Transverse colon (tissue), 4 donors: ENCODE measurements at regions not wholly inside any gene's neighbourhood (a gene's known extent, or its start where the extent isn't known, plus 50 kb on each side); places are given as distances from the start of the nearest gene placed in this dataset.

Experiments
- DNase-seq: peaks from one replicate; pipeline ENCODE4 v3.0.0-alpha.2; 2019
- H3K27ac ChIP-seq, 4 donors: fragments of 200-600 bp; sonication (generic); 2 replicates each; pipeline ENCODE4 v1.5.1; 2016 to 2018; ENCODE audit warnings: inconsistent platforms in 4 of 4
- H3K27me3 ChIP-seq: fragments of 200-600 bp; sonication (generic); 2 replicates; pipeline ENCODE4 v1.5.1; 2017; ENCODE audit warnings: inconsistent platforms
- H3K36me3 ChIP-seq, 4 donors: fragments of 200-600 bp; sonication (generic); 2 replicates each; pipeline ENCODE4 v1.5.1; 2017 to 2019; ENCODE audit warnings: inconsistent platforms in 4 of 4
- H3K4me1 ChIP-seq, 4 donors: fragments of 200-600 bp; sonication (generic); 2 replicates each; pipeline ENCODE4 v1.5.1; 2017 to 2020; ENCODE audit warnings: inconsistent platforms in 4 of 4
- H3K4me3 ChIP-seq, 4 donors: fragments of 200-600 bp; sonication (generic); 1 replicate in 1 of 4; 2 replicates in 3 of 4; pipeline versions ENCODE4 v1.5.1 to v1.6.1; 2017 to 2019; ENCODE audit warnings: inconsistent platforms in 4 of 4
- H3K9me3 ChIP-seq, 2 donors: fragments of 200-600 bp; sonication (generic); 2 replicates each; pipeline ENCODE4 v1.5.1; 2017 to 2019; ENCODE audit warnings: inconsistent platforms in 2 of 2
- EP300 ChIP-seq: sonication (generic); formaldehyde crosslinking; IDR thresholded peaks from one replicate; pipeline ENCODE4 v1.6.1; 2017; ENCODE audit warnings: antibody characterized with exemption, low read depth
- POLR2A ChIP-seq: fragments of 450-650 bp; IDR thresholded peaks from one replicate; pipeline ENCODE4 v1.6.1; 2016; ENCODE audit warnings: antibody characterized with exemption, mild to moderate bottlenecking, moderate library complexity
- POLR2AphosphoS5 ChIP-seq, 3 donors: sonication (generic); formaldehyde crosslinking; IDR thresholded peaks; one replicate each; pipeline ENCODE4 v1.6.1; 2016; ENCODE audit warnings: antibody characterized with exemption in 3 of 3
- WGBS, 2 donors: methylation state at CpG; one replicate each; pipeline ENCODE4 v1.1.5; 2018; ENCODE audit warnings: low coverage in 1 of 2; 5-methylcytosine and 5-hydroxymethylcytosine counted together
- in situ Hi-C, 4 donors: fragments of 200-750 bp; cut with MboI; loops; one replicate each; pipeline versions ENCODE4 v1.15.0 to v1.15.1; 2017; ENCODE audit warnings: low sequenced_read_pairs in 3 of 4, low pct_ligation_motif_present in 1 of 4, low pct_unique_long_range_greater_than_20kb in 1 of 4
- intact Hi-C: fragments of 100-400 bp; cut with DNase I; formaldehyde crosslinking; loops from one replicate; pipeline ENCODE4 v1.15.1; 2023; ENCODE audit warnings: low total_unique reads
- TF ChIP-seq, protein P1 (sequence below), 5 experiments: fragments of 200-600 bp in 3 of 5; fragments of 450-650 bp in 2 of 5; sonication (generic) in 3 of 5; IDR thresholded peaks; 1 replicate in 2 of 5; 2 replicates in 3 of 5; pipeline ENCODE4 v1.5.1; 2016 to 2017; ENCODE audit warnings: antibody characterized with exemption in 5 of 5, inconsistent platforms in 3 of 5, mild to moderate bottlenecking in 2 of 5, moderate library complexity in 1 of 5

- Histone ChIP-seq H3K4me1 (no peaks in the 10 kb centered on the region), H3K9me3 (no peaks in the 10 kb centered on the region), H3K27me3 (no peaks in the 10 kb centered on the region), H3K4me3 (no peak overlapping the region), H3K27ac (no peak overlapping the region), H3K36me3 (no peaks in the 10 kb centered on the region)
- intact Hi-C loops, result no loop called here
- 85 to 88% methylated on average over 4 to 5 of the region's 5 CpGs for WGBS, 2 donors
- in situ Hi-C loops, result no loop called here
- no peak for DNase-seq
- TF ChIP-seq POLR2A (no peak), EP300 (no peak), POLR2AphosphoS5 (IDR thresholded peaks at IDR 0.05) (no peak)
- TF ChIP-seq, protein P1, sequence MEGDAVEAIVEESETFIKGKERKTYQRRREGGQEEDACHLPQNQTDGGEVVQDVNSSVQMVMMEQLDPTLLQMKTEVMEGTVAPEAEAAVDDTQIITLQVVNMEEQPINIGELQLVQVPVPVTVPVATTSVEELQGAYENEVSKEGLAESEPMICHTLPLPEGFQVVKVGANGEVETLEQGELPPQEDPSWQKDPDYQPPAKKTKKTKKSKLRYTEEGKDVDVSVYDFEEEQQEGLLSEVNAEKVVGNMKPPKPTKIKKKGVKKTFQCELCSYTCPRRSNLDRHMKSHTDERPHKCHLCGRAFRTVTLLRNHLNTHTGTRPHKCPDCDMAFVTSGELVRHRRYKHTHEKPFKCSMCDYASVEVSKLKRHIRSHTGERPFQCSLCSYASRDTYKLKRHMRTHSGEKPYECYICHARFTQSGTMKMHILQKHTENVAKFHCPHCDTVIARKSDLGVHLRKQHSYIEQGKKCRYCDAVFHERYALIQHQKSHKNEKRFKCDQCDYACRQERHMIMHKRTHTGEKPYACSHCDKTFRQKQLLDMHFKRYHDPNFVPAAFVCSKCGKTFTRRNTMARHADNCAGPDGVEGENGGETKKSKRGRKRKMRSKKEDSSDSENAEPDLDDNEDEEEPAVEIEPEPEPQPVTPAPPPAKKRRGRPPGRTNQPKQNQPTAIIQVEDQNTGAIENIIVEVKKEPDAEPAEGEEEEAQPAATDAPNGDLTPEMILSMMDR (IDR thresholded peaks at IDR 0.05), result no peak
These were observed 301.0 kb upstream of the SOX14 start for GRCh38 chr3:137463131-137463530.

DNA sequence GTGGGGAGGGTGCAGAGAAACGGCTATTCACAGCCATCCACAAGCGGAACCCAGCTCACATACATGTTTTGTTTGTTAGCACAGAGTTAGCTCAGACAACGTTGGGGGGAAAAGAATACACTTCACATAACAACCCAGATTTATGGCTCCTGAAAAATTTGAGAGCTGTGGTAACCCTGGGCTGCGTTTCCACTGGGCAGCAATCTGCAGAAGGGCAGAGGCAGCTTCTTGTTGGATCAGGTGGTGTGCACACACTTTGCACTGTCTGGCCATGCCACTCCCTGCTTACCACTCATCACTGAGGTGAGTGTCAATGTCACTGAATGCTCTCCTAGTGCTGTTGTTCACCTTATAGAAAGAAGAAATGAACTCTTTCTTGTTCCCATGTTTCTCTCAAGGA lies 299.8 kb upstream of the SOX14 start:
- Histone ChIP-seq H3K27me3 (no peaks in the 10 kb centered on the region), H3K4me3 (no peak overlapping the region), H3K4me1 (no peaks in the 10 kb centered on the region), H3K9me3 (no peaks in the 10 kb centered on the region), H3K36me3 (no peaks in the 10 kb centered on the region), H3K27ac (no peak overlapping the region)
- intact Hi-C loops (no loop called here), in situ Hi-C loops (no loop called here)
- 18 to 36% methylated on average over 2 to 4 of the region's 4 CpGs for WGBS, 2 donors
- TF ChIP-seq, protein P1 (IDR thresholded peaks at IDR 0.05), result no peak
- TF ChIP-seq POLR2AphosphoS5 (IDR thresholded peaks at IDR 0.05), result no peak
- no peak for TF ChIP-seq EP300
- no peak for TF ChIP-seq POLR2A
- no peak for DNase-seq

DNA sequence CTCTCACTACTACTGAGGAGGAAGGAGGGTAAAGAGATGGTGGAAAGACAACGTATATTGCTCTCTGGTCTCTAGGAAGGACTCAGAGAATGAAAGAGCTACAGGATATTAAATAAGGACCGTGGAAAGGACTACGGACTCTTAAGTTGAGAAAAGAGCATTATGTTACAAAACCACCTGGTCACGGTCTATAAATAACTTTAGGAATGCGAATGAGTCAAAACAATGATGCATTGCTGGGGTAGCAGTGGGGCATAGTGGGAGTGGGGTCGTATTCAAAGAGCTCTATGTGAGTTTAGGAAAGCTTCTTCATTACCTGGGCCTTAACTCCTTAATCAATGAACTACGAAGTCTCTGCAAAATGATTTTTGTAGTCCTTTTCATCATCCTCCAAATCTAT lies 295.7 kb upstream of the SOX14 start:
- no peak overlapping the region for H3K27ac ChIP-seq
- TF ChIP-seq POLR2AphosphoS5 (IDR thresholded peaks at IDR 0.05) (no peak), EP300 (no peak)
- WGBS, 2 donors, result 44 to 57% methylated on average over 5 to 7 of the region's 7 CpGs
- no peaks in the 10 kb centered on the region for H3K9me3 ChIP-seq
- H3K4me1 ChIP-seq, result no peaks in the 10 kb centered on the region
- H3K4me3 ChIP-seq, result no peak overlapping the region
- DNase-seq, result no peak
- H3K27me3 ChIP-seq, result no peaks in the 10 kb centered on the region
- no peaks in the 10 kb centered on the region for H3K36me3 ChIP-seq
- intact Hi-C loops (no loop called here), in situ Hi-C loops (no loop called here)

DNA sequence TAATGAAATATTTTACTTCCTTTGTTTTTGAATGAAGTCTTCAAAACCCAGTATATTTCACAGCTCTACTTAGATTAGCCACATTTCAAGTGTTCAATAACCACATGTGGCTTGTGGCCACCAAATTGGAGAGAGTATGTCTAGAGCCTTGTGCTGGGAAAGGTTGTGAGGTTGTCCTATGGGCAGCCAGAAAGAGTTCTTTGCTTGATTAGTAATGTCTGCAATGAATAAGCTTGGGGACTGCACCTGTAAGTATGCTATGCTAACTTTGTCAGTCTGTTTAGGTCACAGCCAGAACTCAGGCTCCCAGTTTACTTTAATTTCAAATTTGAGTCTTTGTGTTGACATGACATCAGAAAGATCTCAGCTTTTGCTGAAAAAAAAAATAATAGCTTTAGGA lies 294.9 kb upstream of the SOX14 start:
- intact Hi-C loops (no loop called here), in situ Hi-C loops (no loop called here)
- Histone ChIP-seq H3K27me3 (no peaks in the 10 kb centered on the region), H3K4me3 (no peak overlapping the region), H3K27ac (no peak overlapping the region), H3K9me3 (no peaks in the 10 kb centered on the region), H3K4me1 (no peaks in the 10 kb centered on the region), H3K36me3 (no peaks in the 10 kb centered on the region)
- no peak for DNase-seq
- no peak for TF ChIP-seq POLR2AphosphoS5 (IDR thresholded peaks at IDR 0.05)
- no peak for TF ChIP-seq EP300

DNA sequence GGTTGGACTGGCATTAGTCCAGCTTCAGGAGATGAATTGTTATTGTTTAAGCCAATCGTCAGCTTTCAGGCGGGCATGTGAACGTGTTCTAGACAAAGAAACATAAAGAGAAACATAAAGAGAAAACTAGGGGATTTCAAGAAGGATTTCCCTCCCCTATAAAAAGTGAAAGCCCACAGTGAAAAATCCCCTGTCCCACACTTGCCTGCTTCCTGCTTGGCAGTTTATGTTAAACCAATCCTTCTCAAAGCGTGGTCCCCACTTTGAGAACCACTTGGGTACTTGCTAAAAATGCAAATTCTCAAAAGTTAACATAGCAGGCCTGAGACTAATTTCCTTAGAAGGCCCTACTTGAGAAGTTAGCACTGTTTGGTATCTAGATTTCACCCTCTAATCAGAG lies 293.0 kb upstream of the SOX14 start:
- in situ Hi-C loops (no loop called here), intact Hi-C loops (no loop called here)
- H3K27ac ChIP-seq, result no peak overlapping the region
- TF ChIP-seq POLR2AphosphoS5 (IDR thresholded peaks at IDR 0.05) (no peak), POLR2A (no peak), EP300 (no peak)
- TF ChIP-seq, protein P1 (IDR thresholded peaks at IDR 0.05), result no peak
- no peaks in the 10 kb centered on the region for H3K27me3 ChIP-seq
- 71 to 88% methylated on average over 4 of the region's 4 CpGs for WGBS, 2 donors
- H3K36me3 ChIP-seq, result no peaks in the 10 kb centered on the region
- no peaks in the 10 kb centered on the region for H3K9me3 ChIP-seq
- no peak for DNase-seq
- no peaks in the 10 kb centered on the region for H3K4me1 ChIP-seq
- H3K4me3 ChIP-seq, result no peak overlapping the region
